ENCODE measurements at regions not wholly inside any gene's neighbourhood (a gene's known extent, or its start where the extent isn't known, plus 50 kb on each side); places are given as distances from the start of the nearest gene placed in this dataset.

GRCh38 chr11:28536504-28537267, 428.5 kb downstream of the METTL15 start:
- DNase-seq (ENCODE audit: low spot score): no peak

- DNase-seq (ENCODE audit: low spot score): no peak
Measured at GRCh38 chr11:28535677-28536076, 427.5 kb downstream of the METTL15 start.

GRCh38 chr11:28529540-28530410, 421.6 kb downstream of the METTL15 start:
- no peak for DNase-seq (ENCODE audit: low spot score)

GRCh38 chr11:28529046-28529445, 420.9 kb downstream of the METTL15 start:
- DNase-seq (ENCODE audit: low spot score): no peak

- DNase-seq (ENCODE audit: low spot score): no peak
Measured at GRCh38 chr11:28528217-28528616, 420.0 kb downstream of the METTL15 start.

GRCh38 chr11:28526406-28526751, 418.2 kb downstream of the METTL15 start:
- no peak for DNase-seq (ENCODE audit: low spot score)

GRCh38 chr11:28525636-28526405, 417.6 kb downstream of the METTL15 start:
- no peak for DNase-seq (ENCODE audit: low spot score)

- no peak for DNase-seq (ENCODE audit: low spot score)
Measured at GRCh38 chr11:28524098-28524497, 415.9 kb downstream of the METTL15 start.

GRCh38 chr11:28521075-28521474, 412.9 kb downstream of the METTL15 start:
- DNase-seq (ENCODE audit: low spot score): no peak

GRCh38 chr11:28520291-28520690, 412.1 kb downstream of the METTL15 start:
- no peak for DNase-seq (ENCODE audit: low spot score)

GRCh38 chr11:28518825-28519224, 410.6 kb downstream of the METTL15 start:
- DNase-seq (ENCODE audit: low spot score): no peak

- DNase-seq (ENCODE audit: low spot score): no peak
Measured at GRCh38 chr11:28517621-28518020, 409.4 kb downstream of the METTL15 start.

GRCh38 chr11:28514391-28514790, 406.2 kb downstream of the METTL15 start:
- no peak for DNase-seq (ENCODE audit: low spot score)

- DNase-seq (ENCODE audit: low spot score): no peak
Measured at GRCh38 chr11:28512143-28512756, 404.1 kb downstream of the METTL15 start.

GRCh38 chr11:28505232-28505631, 397.0 kb downstream of the METTL15 start:
- no peak for DNase-seq (ENCODE audit: low spot score)

- no peak for DNase-seq (ENCODE audit: low spot score)
Measured at GRCh38 chr11:28504555-28505110, 396.4 kb downstream of the METTL15 start.

- DNase-seq (ENCODE audit: low spot score): no peak
Measured at GRCh38 chr11:28495333-28495732, 387.1 kb downstream of the METTL15 start.

GRCh38 chr11:28491431-28491830, 383.2 kb downstream of the METTL15 start:
- DNase-seq (ENCODE audit: low spot score): no peak

- DNase-seq (ENCODE audit: low spot score): no peak
Measured at GRCh38 chr11:28490773-28491382, 382.7 kb downstream of the METTL15 start.

- DNase-seq (ENCODE audit: low spot score): no peak
Measured at GRCh38 chr11:28488336-28488735, 380.1 kb downstream of the METTL15 start.
